Stomach (tissue), 4 donors: ENCODE measurements at regions not wholly inside any gene's neighbourhood (a gene's known extent, or its start where the extent isn't known, plus 50 kb on each side); places are given as distances from the start of the nearest gene placed in this dataset.

Source experiments
- CTCF ChIP-seq, 7 experiments: fragments of 450-650 bp in 4 of 7; fragments of 200-600 bp in 3 of 7; sonication (generic) in 3 of 7; IDR thresholded peaks; one replicate each; pipeline ENCODE4 v1.5.1; 2016 to 2019; ENCODE audit warnings: antibody characterized with exemption in 7 of 7, control low read depth in 2 of 7, mild to moderate bottlenecking in 1 of 7
- POLR2AphosphoS5 ChIP-seq, 3 donors: sonication (generic); formaldehyde crosslinking; IDR thresholded peaks; one replicate each; pipeline ENCODE4 v1.6.1; 2016; ENCODE audit warnings: antibody characterized with exemption in 3 of 3

- TF ChIP-seq CTCF (IDR thresholded peaks at IDR 0.05) (no peak), POLR2AphosphoS5 (IDR thresholded peaks at IDR 0.05) (no peak)
These were observed 150.3 kb upstream of the ETAA1 start for GRCh38 chr2:67246791-67247190.
